COLO668 (cell line): ENCODE measurements at regions not wholly inside any gene's neighbourhood (a gene's known extent, or its start where the extent isn't known, plus 50 kb on each side); places are given as distances from the start of the nearest gene placed in this dataset.
"Not testable (repeated sequence)": the region's sequence is repeated elsewhere in the genome, so short reads cannot be mapped to it uniquely, and the experiment has no call there.

ENCODE experiments used
- DNase-seq: peaks from one replicate; lab custom pipeline; 2025; ENCODE audit not compliant: unreplicated experiment; lab: John Stamatoyannopoulos, UW

- DNase-seq = peak; percentile 6
Observed at GRCh38 chr2:207216457-207216856, 50.7 kb upstream of the KLF7 start.

- no peak for DNase-seq
Observed at GRCh38 chr2:207217442-207217841, 51.7 kb upstream of the KLF7 start.

GRCh38 chr2:207219081-207219630, 53.4 kb upstream of the KLF7 start:
- no peak for DNase-seq

- no peak for DNase-seq
Observed at GRCh38 chr2:207219676-207220501, 54.1 kb upstream of the KLF7 start.

- no peak for DNase-seq
Observed at GRCh38 chr2:207221731-207222130, 56.0 kb upstream of the KLF7 start.

- no peak for DNase-seq
Observed at GRCh38 chr2:207223051-207223450, 57.3 kb upstream of the KLF7 start.

- no peak for DNase-seq
Observed at GRCh38 chr2:207224381-207224780, 58.6 kb upstream of the KLF7 start.

GRCh38 chr2:207224791-207225482, 59.2 kb upstream of the KLF7 start:
- DNase-seq = no peak

- DNase-seq = no peak
Observed at GRCh38 chr2:207225773-207226172, 60.0 kb upstream of the KLF7 start.

- DNase-seq = no peak
Observed at GRCh38 chr2:207226243-207226642, 60.5 kb upstream of the KLF7 start.

GRCh38 chr2:207226671-207227061, 60.9 kb upstream of the KLF7 start:
- no peak for DNase-seq

GRCh38 chr2:207227062-207227748, 61.5 kb upstream of the KLF7 start:
- no peak for DNase-seq

- DNase-seq = no peak
Observed at GRCh38 chr2:207227749-207228145, 62.0 kb upstream of the KLF7 start.

- DNase-seq = no peak
Observed at GRCh38 chr2:207228402-207228801, 62.7 kb upstream of the KLF7 start.

- DNase-seq = no peak
Observed at GRCh38 chr2:207229161-207229560, 63.4 kb upstream of the KLF7 start.

- DNase-seq = peak; percentile 18
Observed at GRCh38 chr2:207230261-207231105, 64.7 kb upstream of the KLF7 start.

- no peak for DNase-seq
Observed at GRCh38 chr2:207231106-207231865, 65.5 kb upstream of the KLF7 start.

- no peak for DNase-seq
Observed at GRCh38 chr2:207231967-207232366, 66.2 kb upstream of the KLF7 start.

- DNase-seq = not testable (repeated sequence)
Observed at GRCh38 chr2:207233141-207233540, 67.4 kb upstream of the KLF7 start.

- no peak for DNase-seq
Observed at GRCh38 chr2:207233731-207234130, 68.0 kb upstream of the KLF7 start.
